SKM-1 treated with dmso at 0.1 percent for 144 hours (cell line): ENCODE measurements at regions not wholly inside any gene's neighbourhood (a gene's known extent, or its start where the extent isn't known, plus 50 kb on each side); places are given as distances from the start of the nearest gene placed in this dataset.

Experiments used
- DNase-seq: peaks from one replicate; lab custom pipeline; 2025; ENCODE audit not compliant: unreplicated experiment; lab: John Stamatoyannopoulos, UW

GRCh38 chr2:22501851-22502250, 883.1 kb upstream of the KLHL29 start:
- DNase-seq = no peak

GRCh38 chr2:22513563-22513962, 871.4 kb upstream of the KLHL29 start:
- DNase-seq = no peak

GRCh38 chr2:22517141-22517540, 867.8 kb upstream of the KLHL29 start:
- no peak for DNase-seq

- no peak for DNase-seq
These were observed 866.3 kb upstream of the KLHL29 start for GRCh38 chr2:22518641-22519040.

- DNase-seq = no peak
These were observed 864.4 kb upstream of the KLHL29 start for GRCh38 chr2:22520369-22521288.

- DNase-seq = no peak
These were observed 863.4 kb upstream of the KLHL29 start for GRCh38 chr2:22521620-22522019.

GRCh38 chr2:22525681-22526080, 859.3 kb upstream of the KLHL29 start:
- no peak for DNase-seq

- no peak for DNase-seq
These were observed 854.8 kb upstream of the KLHL29 start for GRCh38 chr2:22530131-22530530.

GRCh38 chr2:22536133-22536532, 848.8 kb upstream of the KLHL29 start:
- no peak for DNase-seq

GRCh38 chr2:22554453-22554852, 830.5 kb upstream of the KLHL29 start:
- no peak for DNase-seq

- DNase-seq = no peak
These were observed 827.6 kb upstream of the KLHL29 start for GRCh38 chr2:22557406-22557805.

- no peak for DNase-seq
These were observed 825.0 kb upstream of the KLHL29 start for GRCh38 chr2:22560021-22560420.

GRCh38 chr2:22579341-22579740, 805.6 kb upstream of the KLHL29 start:
- no peak for DNase-seq

GRCh38 chr2:22582107-22582506, 802.9 kb upstream of the KLHL29 start:
- DNase-seq = no peak

- no peak for DNase-seq
These were observed 788.7 kb upstream of the KLHL29 start for GRCh38 chr2:22596306-22596705.

GRCh38 chr2:22600156-22600555, 784.8 kb upstream of the KLHL29 start:
- no peak for DNase-seq

- DNase-seq = no peak
These were observed 784.0 kb upstream of the KLHL29 start for GRCh38 chr2:22600999-22601398.

GRCh38 chr2:22604136-22604535, 780.8 kb upstream of the KLHL29 start:
- DNase-seq = no peak

GRCh38 chr2:22616031-22616430, 768.9 kb upstream of the KLHL29 start:
- no peak for DNase-seq

- no peak for DNase-seq
These were observed 761.4 kb upstream of the KLHL29 start for GRCh38 chr2:22623620-22624019.

GRCh38 chr2:22626621-22627020, 758.4 kb upstream of the KLHL29 start:
- DNase-seq = no peak

- no peak for DNase-seq
These were observed 756.8 kb upstream of the KLHL29 start for GRCh38 chr2:22628221-22628620.

GRCh38 chr2:22628906-22629305, 756.1 kb upstream of the KLHL29 start:
- no peak for DNase-seq
